SH-SY5Y (cell line): ENCODE measurements at regions not wholly inside any gene's neighbourhood (a gene's known extent, or its start where the extent isn't known, plus 50 kb on each side); places are given as distances from the start of the nearest gene placed in this dataset.

Experiments
- GATA2 ChIP-seq: IDR thresholded peaks from 2 replicates; pipeline ENCODE4 v1.6.1; 2011; ENCODE audit warnings: mild to moderate bottlenecking, low read depth, low read length
- GATA3 ChIP-seq: IDR thresholded peaks from 2 replicates; pipeline ENCODE4 v1.6.1; 2011; ENCODE audit warnings: low read depth, mild to moderate bottlenecking, low read length, moderate library complexity

GRCh38 chr6:79396625-79397024 lies 140.6 kb downstream of the LCA5 start:
- TF ChIP-seq GATA2 (no peak), GATA3 (no peak)
